ENCODE measurements at regions not wholly inside any gene's neighbourhood (a gene's known extent, or its start where the extent isn't known, plus 50 kb on each side); places are given as distances from the start of the nearest gene placed in this dataset.

GRCh38 chr4:53697016-53697685 is 105.9 kb upstream of the LNX1 start:
- no peak overlapping the region for H3K27ac Mint-ChIP-seq
- intact Hi-C loops (cut with micrococcal nuclease) = no loop called here
- POLR2A ChIA-PET = no interaction called here
- no peak for TF ChIP-seq CTCF (IDR thresholded peaks at IDR 0.05)
- ATAC-seq (ENCODE audit: low read depth) (no peak), DNase-seq (no peak)
- peaks cover 26% of the 10 kb centered on the region for H3K4me1 Mint-ChIP-seq
- peaks cover 4% of the 10 kb centered on the region for H3K9me3 Mint-ChIP-seq
- H3K36me3 Mint-ChIP-seq (ENCODE audit: low read depth) = peaks cover 2% of the 10 kb centered on the region
- H3K4me3 Mint-ChIP-seq = no peak overlapping the region
- CTCF ChIA-PET = no interaction called here
- no peaks in the 10 kb centered on the region for H3K27me3 Mint-ChIP-seq

- no peak for TF ChIP-seq CTCF (IDR thresholded peaks at IDR 0.05)
- no peak overlapping the region for H3K27ac Mint-ChIP-seq
- no peak for ATAC-seq (ENCODE audit: low read depth)
- peaks cover 2% of the 10 kb centered on the region for H3K9me3 Mint-ChIP-seq
- ChIA-PET CTCF (no interaction called here), POLR2A (no interaction called here)
- peaks cover under 1% of the 10 kb centered on the region for H3K36me3 Mint-ChIP-seq (ENCODE audit: low read depth)
- DNase-seq = no peak
- H3K4me3 Mint-ChIP-seq = no peak overlapping the region
- intact Hi-C loops (cut with micrococcal nuclease) = no loop called here
- peaks cover 6% of the 10 kb centered on the region for H3K27me3 Mint-ChIP-seq
- H3K4me1 Mint-ChIP-seq = peaks cover 13% of the 10 kb centered on the region
Observed at GRCh38 chr4:53695540-53696463, 104.5 kb upstream of the LNX1 start.

GRCh38 chr4:53694666-53695065 is 103.4 kb upstream of the LNX1 start:
- POLR2A ChIA-PET = no interaction called here
- DNase-seq = no peak
- peaks cover 2% of the 10 kb centered on the region for H3K9me3 Mint-ChIP-seq

GRCh38 chr4:53693909-53694308 is 102.6 kb upstream of the LNX1 start:
- peaks cover 15% of the 10 kb centered on the region for H3K4me1 Mint-ChIP-seq

More at GRCh38 chr4:53694666-53695065, 103.4 kb upstream of the LNX1 start:
- peaks cover 14% of the 10 kb centered on the region for H3K4me1 Mint-ChIP-seq
- H3K36me3 Mint-ChIP-seq (ENCODE audit: low read depth) = no peaks in the 10 kb centered on the region
- intact Hi-C loops (cut with micrococcal nuclease) = no loop called here
- CTCF ChIA-PET = no interaction called here
- peaks cover 16% of the 10 kb centered on the region for H3K27me3 Mint-ChIP-seq
- no peak overlapping the region for H3K27ac Mint-ChIP-seq
- TF ChIP-seq CTCF (IDR thresholded peaks at IDR 0.05) = no peak
- H3K4me3 Mint-ChIP-seq = no peak overlapping the region
- ATAC-seq (ENCODE audit: low read depth) = no peak

More at GRCh38 chr4:53693909-53694308, 102.6 kb upstream of the LNX1 start:
- ChIA-PET CTCF (no interaction called here), POLR2A (no interaction called here)
- no peaks in the 10 kb centered on the region for H3K9me3 Mint-ChIP-seq
- H3K4me3 Mint-ChIP-seq = no peak overlapping the region
- H3K27me3 Mint-ChIP-seq = peaks cover 20% of the 10 kb centered on the region
- intact Hi-C loops (cut with micrococcal nuclease) = no loop called here
- no peak overlapping the region for H3K27ac Mint-ChIP-seq
- ATAC-seq (ENCODE audit: low read depth) (no peak), DNase-seq (no peak)
- no peaks in the 10 kb centered on the region for H3K36me3 Mint-ChIP-seq (ENCODE audit: low read depth)
- TF ChIP-seq CTCF (IDR thresholded peaks at IDR 0.05) = no peak
